HepG2 (cell line): ENCODE measurements at regions not wholly inside any gene's neighbourhood (a gene's known extent, or its start where the extent isn't known, plus 50 kb on each side); places are given as distances from the start of the nearest gene placed in this dataset.

Source experiments
- ATF2 ChIP-seq: sonication (generic); formaldehyde crosslinking; IDR thresholded peaks from 2 replicates; pipeline ENCODE4 v1.4.0; 2020; ENCODE audit warnings: missing genetic modification reagents
- CTCF ChIP-seq: sonication (generic); formaldehyde crosslinking; IDR thresholded peaks from 2 replicates; pipeline ENCODE4 v1.5.0; 2020; ENCODE audit warnings: mild to moderate bottlenecking, missing genetic modification reagents, moderate library complexity
- DNMT3B ChIP-seq: conservative IDR thresholded peaks from 2 replicates; pipeline ENCODE4 v1.6.1; 2016; ENCODE audit warnings: missing biosample characterization, control low read depth
- EZH2 ChIP-seq: conservative IDR thresholded peaks from 2 replicates; pipeline ENCODE4 v1.6.1; 2012; ENCODE audit warnings: mild to moderate bottlenecking, low read depth, low read length, moderate library complexity
- FOSL2 ChIP-seq: sonication (generic); formaldehyde crosslinking; IDR thresholded peaks from 2 replicates; pipeline ENCODE4 v1.4.0; 2020; ENCODE audit warnings: missing genetic modification reagents
- POLR2AphosphoS2 ChIP-seq: IDR thresholded peaks from 2 replicates; pipeline ENCODE4 v1.6.1; 2011; ENCODE audit warnings: low read depth, low read length, improper control_type of control experiment
- SP2 ChIP-seq: sonication (generic); formaldehyde crosslinking; IDR thresholded peaks from 2 replicates; pipeline ENCODE4 v1.5.1; 2020; ENCODE audit warnings: mild to moderate bottlenecking, missing genetic modification reagents
- THRA ChIP-seq: sonication (generic); formaldehyde crosslinking; IDR thresholded peaks from 2 replicates; pipeline ENCODE4 v1.4.0; 2020; ENCODE audit warnings: missing genetic modification reagents, borderline replicate concordance
- ZBTB1 ChIP-seq: sonication (generic); formaldehyde crosslinking; IDR thresholded peaks from 2 replicates; pipeline ENCODE4 v1.4.0; 2020; ENCODE audit warnings: missing genetic modification reagents, borderline replicate concordance
- ZBTB4 ChIP-seq: sonication (generic); formaldehyde crosslinking; IDR thresholded peaks from 2 replicates; pipeline ENCODE4 v1.4.0; 2020; ENCODE audit warnings: missing genetic modification reagents, mild to moderate bottlenecking, borderline replicate concordance
- ZNF331 ChIP-seq: sonication (generic); formaldehyde crosslinking; IDR thresholded peaks from 2 replicates; pipeline ENCODE4 v1.4.0; 2020; ENCODE audit warnings: missing genetic modification reagents
- ZNF558 ChIP-seq: sonication (generic); formaldehyde crosslinking; IDR thresholded peaks from 2 replicates; pipeline ENCODE4 v1.9.0; 2022; ENCODE audit warnings: mild to moderate bottlenecking, missing genetic modification reagents, borderline replicate concordance
- ZNF703 ChIP-seq: sonication (generic); formaldehyde crosslinking; IDR thresholded peaks from 2 replicates; pipeline ENCODE4 v1.5.1; 2020; ENCODE audit warnings: missing genetic modification reagents, mild to moderate bottlenecking, moderate library complexity, borderline replicate concordance

GRCh38 chr11:26278354-26278753, 53.6 kb upstream of the ANO3 start:
- no peak for TF ChIP-seq THRA (CRISPR knock-in tag)
- no peak for TF ChIP-seq EZH2
- TF ChIP-seq ZBTB1, result no peak
- no peak for TF ChIP-seq POLR2AphosphoS2
- TF ChIP-seq SP2 (CRISPR knock-in tag), result no peak
- no peak for TF ChIP-seq FOSL2 (CRISPR knock-in tag)
- TF ChIP-seq ZBTB4 (CRISPR knock-in tag), result no peak
- TF ChIP-seq ZNF558 (CRISPR knock-in tag), result no peak
- TF ChIP-seq ATF2, result no peak
- no peak for TF ChIP-seq DNMT3B (CRISPR knock-in tag)
- TF ChIP-seq ZNF331 (CRISPR knock-in tag), result no peak
- no peak for TF ChIP-seq CTCF
- no peak for TF ChIP-seq ZNF703 (CRISPR knock-in tag)
